H9 (cell line): ENCODE measurements at regions not wholly inside any gene's neighbourhood (a gene's known extent, or its start where the extent isn't known, plus 50 kb on each side); places are given as distances from the start of the nearest gene placed in this dataset.

Source experiments
- DNase-seq: peaks from one replicate; pipeline ENCODE4 v3.0.0-alpha.2; 2017
- H2AFZ ChIP-seq: one replicate; pipeline ENCODE4 v1.6.1; 2013; ENCODE audit warnings: mild to moderate bottlenecking, low read length, control low read depth, moderate library complexity
- H2AK5ac ChIP-seq: 2 replicates; pipeline ENCODE4 v1.6.1; 2013; ENCODE audit warnings: low read length, control low read depth, mixed read lengths; ENCODE audit not compliant: insufficient read length
- H2BK120ac ChIP-seq: one replicate; pipeline ENCODE4 v1.6.1; 2013; ENCODE audit warnings: low read depth, mild to moderate bottlenecking, low read length, control low read depth, inconsistent platforms; ENCODE audit not compliant: poor library complexity, severe bottlenecking
- H2BK12ac ChIP-seq: 2 replicates; pipeline ENCODE4 v1.6.1; 2013; ENCODE audit warnings: low read length, control low read depth, mixed read lengths, low read depth; ENCODE audit not compliant: insufficient read length
- H2BK15ac ChIP-seq: 2 replicates; pipeline ENCODE4 v1.6.1; 2013; ENCODE audit warnings: low read depth, low read length, control low read depth
- H2BK20ac ChIP-seq: one replicate; pipeline ENCODE4 v1.6.1; 2013; ENCODE audit warnings: low read depth, mild to moderate bottlenecking, low read length, control low read depth, inconsistent platforms; ENCODE audit not compliant: poor library complexity, severe bottlenecking
- H2BK5ac ChIP-seq: 2 replicates; pipeline ENCODE4 v1.6.1; 2013; ENCODE audit warnings: low read length, control low read depth, mixed read lengths; ENCODE audit not compliant: insufficient read length
- H3K14ac ChIP-seq: 2 replicates; pipeline ENCODE4 v1.6.1; 2013; ENCODE audit warnings: low read length, control low read depth; ENCODE audit not compliant: insufficient read depth
- H3K18ac ChIP-seq: 2 replicates; pipeline ENCODE4 v1.6.1; 2013; ENCODE audit warnings: low read depth, mild to moderate bottlenecking, mixed read lengths, low read length, control low read depth; ENCODE audit not compliant: insufficient read length
- H3K23ac ChIP-seq: 2 replicates; pipeline ENCODE4 v1.6.1; 2013; ENCODE audit warnings: low read length, control low read depth, mixed read lengths, low read depth; ENCODE audit not compliant: insufficient read length
- H3K23me2 ChIP-seq: 2 replicates; pipeline ENCODE4 v1.6.1; 2013; ENCODE audit warnings: low read depth, mild to moderate bottlenecking, mixed read lengths, low read length, control low read depth; ENCODE audit not compliant: insufficient read length, poor library complexity, severe bottlenecking
- H3K27ac ChIP-seq: 2 replicates; pipeline ENCODE4 v1.5.1; 2013; ENCODE audit warnings: low read length, control low read depth, mixed read lengths, low read depth; ENCODE audit not compliant: insufficient read length
- H3K27me3 ChIP-seq: 2 replicates; pipeline ENCODE4 v1.6.1; 2013; ENCODE audit warnings: low read length, control low read depth, inconsistent platforms; ENCODE audit not compliant: insufficient read depth
- H3K4ac ChIP-seq: 2 replicates; pipeline ENCODE4 v1.6.1; 2013; ENCODE audit warnings: low read depth, mild to moderate bottlenecking, control low read depth, inconsistent platforms, low read length, moderate library complexity
- H3K4me1 ChIP-seq: 2 replicates; pipeline ENCODE4 v1.6.1; 2013; ENCODE audit warnings: low read length, control low read depth, inconsistent platforms; ENCODE audit not compliant: insufficient read depth
- H3K4me2 ChIP-seq: 2 replicates; pipeline ENCODE4 v1.6.1; 2013; ENCODE audit warnings: low read length, control low read depth, mixed read lengths; ENCODE audit not compliant: insufficient read length, insufficient read depth
- H3K56ac ChIP-seq: 2 replicates; pipeline ENCODE4 v1.6.1; 2013; ENCODE audit warnings: low read depth, mild to moderate bottlenecking, mixed read lengths, low read length, control low read depth; ENCODE audit not compliant: insufficient read length
- H3K79me1 ChIP-seq: 2 replicates; pipeline ENCODE4 v1.6.1; 2013; ENCODE audit warnings: low read depth, mild to moderate bottlenecking, moderate library complexity, low read length, control low read depth, inconsistent platforms; ENCODE audit not compliant: insufficient read depth, poor library complexity, severe bottlenecking
- H3K79me2 ChIP-seq: 2 replicates; pipeline ENCODE4 v1.6.1; 2013; ENCODE audit warnings: low read length, control low read depth, inconsistent platforms; ENCODE audit not compliant: insufficient read depth
- H3K9ac ChIP-seq: 2 replicates; pipeline ENCODE4 v1.6.1; 2013; ENCODE audit warnings: low read length, control low read depth, mixed read lengths; ENCODE audit not compliant: insufficient read length; ENCODE audit errors: extremely low read depth
- H3K9me3 ChIP-seq: one replicate; pipeline ENCODE4 v1.6.1; 2013; ENCODE audit warnings: low read depth, low read length, inconsistent platforms; ENCODE audit not compliant: control insufficient read depth
- H3T11ph ChIP-seq: one replicate; pipeline ENCODE4 v1.6.1; 2013; ENCODE audit warnings: mild to moderate bottlenecking, low read length, control low read depth, inconsistent platforms
- H4K20me1 ChIP-seq: one replicate; pipeline ENCODE4 v1.6.1; 2013; ENCODE audit not compliant: control insufficient read depth, insufficient read length, insufficient read depth
- H4K5ac ChIP-seq: 2 replicates; pipeline ENCODE4 v1.6.1; 2013; ENCODE audit warnings: low read depth, mild to moderate bottlenecking, mixed read lengths, low read length, control low read depth; ENCODE audit not compliant: insufficient read length
- H4K8ac ChIP-seq: replicated peaks from 2 replicates; pipeline ENCODE4 v1.6.1; 2013; ENCODE audit warnings: low read length, control low read depth, mixed read lengths, low read depth; ENCODE audit not compliant: insufficient read length
- H4K91ac ChIP-seq: 2 replicates; pipeline ENCODE4 v1.6.1; 2013; ENCODE audit warnings: low read depth, mild to moderate bottlenecking, moderate library complexity, mixed read lengths, low read length, control low read depth; ENCODE audit not compliant: insufficient read length
- H3K27ac Mint-ChIP-seq, 3 experiments: 2 replicates in 2 of 3; 3 replicates in 1 of 3; pipeline ENCODE4 v1.8.0; 2020 to 2021; ENCODE audit warnings: mixed read lengths in 3 of 3, mild to moderate bottlenecking in 1 of 3, moderate library complexity in 1 of 3
- H3K27me3 Mint-ChIP-seq: 2 replicates; pipeline ENCODE4 v1.8.0; 2021; ENCODE audit warnings: low read depth, mild to moderate bottlenecking, moderate library complexity, mixed read lengths
- H3K36me3 Mint-ChIP-seq, 3 experiments: 2 replicates in 2 of 3; 3 replicates in 1 of 3; pipeline ENCODE4 v1.8.0; 2020 to 2021; ENCODE audit warnings: low read depth in 3 of 3, mixed read lengths in 3 of 3; ENCODE audit not compliant: insufficient read depth in 1 of 3
- H3K4me1 Mint-ChIP-seq, 2 experiments: 2 replicates each; pipeline ENCODE4 v1.8.0; 2020; ENCODE audit warnings: mixed read lengths in 2 of 2
- H3K4me3 Mint-ChIP-seq, 2 experiments: 2 replicates in 1 of 2; 3 replicates in 1 of 2; pipeline ENCODE4 v1.8.0; 2020 to 2021; ENCODE audit warnings: mild to moderate bottlenecking in 2 of 2, mixed read lengths in 2 of 2, moderate library complexity in 1 of 2
- H3K9me3 Mint-ChIP-seq, 2 experiments: 2 replicates in 1 of 2; 3 replicates in 1 of 2; pipeline ENCODE4 v1.8.0; 2020; ENCODE audit warnings: mild to moderate bottlenecking in 2 of 2, mixed read lengths in 2 of 2, moderate library complexity in 1 of 2
- CTCF ChIP-seq: fragments of 200-600 bp; sonication (generic); conservative IDR thresholded peaks from 3 replicates; pipeline ENCODE4 v1.8.0; 2021; ENCODE audit warnings: antibody characterized with exemption, mild to moderate bottlenecking
- WGBS: extraction: QIAGEN DNeasy Blood & Tissue Kit; methylation state at CpG from one replicate; pipeline ENCODE4 v1.1.7; 2013; ENCODE audit warnings: missing lambda C conversion rate, low lambda C conversion rate, mixed read lengths; ENCODE audit not compliant: insufficient read length; ENCODE audit errors: extremely low coverage; 5-methylcytosine and 5-hydroxymethylcytosine counted together

GRCh38 chr6:169976301-169977081 lies 225.1 kb downstream of the ERMARD start:
- H2BK20ac ChIP-seq = no peak overlapping the region
- no peak overlapping the region for H4K5ac ChIP-seq
- no peak overlapping the region for H4K91ac ChIP-seq
- DNase-seq = no peak
- H3K4ac ChIP-seq = no peak overlapping the region
- H2BK5ac ChIP-seq = no peak overlapping the region
- no CpG with 5 or more reads among the region's 31 CpGs for WGBS
- H3K14ac ChIP-seq = no peak overlapping the region
- no peak overlapping the region for H3K27ac ChIP-seq
- Mint-ChIP-seq H3K9me3 (no peaks in the 10 kb centered on the region), H3K4me1 (peaks cover 4 to 10% of the 10 kb centered on the region in 2 experiments; a peak in 3 of 4 replicates), H3K27ac (peak overlapping the region in 1 of 3 experiments; percentile 93; a peak in 2 of 7 replicates), H3K27me3 (no peaks in the 10 kb centered on the region; the same call in 1 of the 2 replicates), H3K36me3 (no peaks in the 10 kb centered on the region), H3K4me3 (no peak overlapping the region)
- no peaks in the 10 kb centered on the region for H3K79me1 ChIP-seq
- no peak overlapping the region for H2BK12ac ChIP-seq
- H2AK5ac ChIP-seq = no peak overlapping the region
- H3K4me2 ChIP-seq = no peak overlapping the region
- no peak overlapping the region for H3K9ac ChIP-seq
- H4K8ac ChIP-seq = no peak overlapping the region
- no peaks in the 10 kb centered on the region for H3K79me2 ChIP-seq
- H3K18ac ChIP-seq = no peak overlapping the region
- H3T11ph ChIP-seq = no peak overlapping the region
- H4K20me1 ChIP-seq = no peaks in the 10 kb centered on the region
- H3K27me3 ChIP-seq = no peaks in the 10 kb centered on the region
- no peak overlapping the region for H3K56ac ChIP-seq
- H2BK15ac ChIP-seq = no peak overlapping the region
- no peak overlapping the region for H2AFZ ChIP-seq
- no peak overlapping the region for H2BK120ac ChIP-seq
- no peaks in the 10 kb centered on the region for H3K9me3 ChIP-seq
- no peak overlapping the region for H3K23ac ChIP-seq
- H3K4me1 ChIP-seq = no peaks in the 10 kb centered on the region
- TF ChIP-seq CTCF = no peak
- H3K23me2 ChIP-seq = no peaks in the 10 kb centered on the region
